SKM-1 treated with dmso at 0.1 percent for 144 hours (cell line): ENCODE measurements at regions not wholly inside any gene's neighbourhood (a gene's known extent, or its start where the extent isn't known, plus 50 kb on each side); places are given as distances from the start of the nearest gene placed in this dataset.
"Not testable (repeated sequence)": the region's sequence is repeated elsewhere in the genome, so short reads cannot be mapped to it uniquely, and the experiment has no call there.

ENCODE experiments used
- DNase-seq: peaks from one replicate; lab custom pipeline; 2025; ENCODE audit not compliant: unreplicated experiment; lab: John Stamatoyannopoulos, UW

- no peak for DNase-seq
Observed at GRCh38 chr7:104074529-104074928, 85.1 kb upstream of the RELN start.

GRCh38 chr7:104071641-104072040 lies 82.2 kb upstream of the RELN start:
- DNase-seq = not testable (repeated sequence)

DNA sequence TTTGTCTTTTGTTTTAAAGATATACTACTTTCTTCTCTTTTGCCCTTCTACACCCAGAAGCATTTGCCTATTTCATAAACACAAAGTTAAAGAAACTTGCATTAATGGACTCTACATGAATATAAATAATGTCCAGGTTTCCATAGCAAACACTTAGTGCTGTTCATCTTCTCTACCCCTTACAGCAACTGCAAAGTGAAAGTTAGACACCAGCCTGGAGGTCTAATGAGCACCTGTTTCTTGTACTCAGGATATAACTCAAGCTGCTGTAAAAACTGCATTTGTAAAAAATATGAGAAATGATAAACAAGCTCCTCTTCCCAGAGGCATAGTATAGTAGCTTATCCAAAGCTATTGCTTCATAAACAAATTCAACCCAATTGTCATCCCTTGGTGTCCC lies 76.0 kb upstream of the RELN start:
- DNase-seq = no peak

DNA sequence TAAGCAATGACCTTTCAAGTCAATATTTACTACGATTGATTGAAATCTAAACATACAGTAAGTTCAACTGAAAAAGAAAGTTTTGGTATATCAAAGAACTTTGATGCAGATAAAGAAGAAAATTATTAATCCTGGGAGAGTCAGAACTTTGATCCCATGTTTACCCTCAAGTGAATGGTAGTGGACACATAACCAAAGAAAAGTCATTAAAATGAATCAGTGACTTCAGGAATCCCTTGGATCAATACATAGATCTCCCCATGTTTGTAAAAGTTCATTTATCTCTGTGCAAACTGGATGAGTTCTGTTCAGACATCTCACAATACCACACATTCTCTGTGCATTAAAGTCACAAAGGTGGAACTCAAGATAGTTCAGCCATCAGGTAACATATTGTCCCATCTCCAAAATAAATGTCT lies 75.5 kb upstream of the RELN start:
- DNase-seq = no peak

GRCh38 chr7:104063797-104064196 lies 74.3 kb upstream of the RELN start:
- DNase-seq = not testable (repeated sequence)

GRCh38 chr7:104061652-104062051 lies 72.2 kb upstream of the RELN start:
- no peak for DNase-seq

- DNase-seq = not testable (repeated sequence)
Observed at GRCh38 chr7:104059837-104060236, 70.4 kb upstream of the RELN start.

- no peak for DNase-seq
Observed at GRCh38 chr7:104059103-104059502, 69.6 kb upstream of the RELN start.

DNA sequence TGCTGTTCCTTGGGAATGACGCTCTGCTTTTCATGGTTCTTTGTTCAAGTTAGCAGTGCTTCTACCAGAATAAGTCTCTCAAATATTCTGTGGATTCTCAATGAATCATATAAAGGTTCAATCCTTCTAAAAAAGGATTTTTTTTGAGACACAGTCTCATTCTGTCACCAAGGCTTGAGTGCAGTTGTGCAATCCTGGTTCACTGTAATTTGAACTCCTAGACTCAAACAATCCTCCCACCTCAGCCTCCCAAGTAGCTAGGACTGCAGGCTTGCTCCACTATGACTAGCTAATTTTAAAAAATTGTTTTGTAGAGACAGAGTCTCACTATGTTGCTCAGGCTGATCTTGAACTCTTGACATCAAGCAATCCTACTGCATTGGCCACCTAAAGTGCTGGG lies 64.9 kb upstream of the RELN start:
- no peak for DNase-seq

GRCh38 chr7:104052979-104053378 lies 63.5 kb upstream of the RELN start:
- DNase-seq = no peak

- no peak for DNase-seq
Observed at GRCh38 chr7:104048055-104048454, 58.6 kb upstream of the RELN start.

DNA sequence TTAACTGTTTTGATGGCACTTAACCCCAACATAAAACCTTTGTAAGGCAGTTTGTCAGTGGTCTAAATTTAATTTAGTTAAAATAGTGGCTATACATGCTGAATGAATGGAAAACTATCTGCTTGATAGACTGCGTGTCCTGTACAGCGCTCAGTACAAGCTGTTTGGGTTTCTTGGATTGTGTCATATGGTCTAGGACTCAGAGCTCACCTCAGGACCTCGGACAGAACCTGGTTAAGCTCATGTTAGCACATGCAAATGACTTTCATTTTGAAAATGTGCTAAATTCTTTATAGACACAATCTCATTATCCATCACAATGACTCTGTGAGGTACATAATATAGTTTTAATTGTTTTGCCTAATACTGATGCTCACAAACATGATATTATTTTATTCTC lies 55.7 kb upstream of the RELN start:
- no peak for DNase-seq

DNA sequence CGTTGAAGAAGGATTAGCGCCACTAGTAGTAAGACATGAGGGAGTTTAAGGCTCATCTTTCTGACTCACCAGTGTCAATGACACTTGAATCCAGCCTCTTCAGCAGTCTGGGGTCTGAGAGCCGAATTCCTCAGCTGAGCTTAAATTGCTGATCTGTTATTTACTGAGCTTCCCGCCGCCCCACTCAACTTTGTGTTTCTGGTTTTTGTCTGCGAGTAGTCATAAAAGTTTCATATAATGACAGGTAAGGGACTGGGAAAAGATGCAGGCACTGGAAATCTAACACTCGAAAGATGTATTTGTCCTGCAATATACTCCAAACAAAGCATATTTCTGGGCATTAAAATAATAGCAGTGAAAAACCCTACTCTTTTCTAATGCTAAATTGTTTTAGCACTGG lies 51.2 kb upstream of the RELN start:
- no peak for DNase-seq

DNA sequence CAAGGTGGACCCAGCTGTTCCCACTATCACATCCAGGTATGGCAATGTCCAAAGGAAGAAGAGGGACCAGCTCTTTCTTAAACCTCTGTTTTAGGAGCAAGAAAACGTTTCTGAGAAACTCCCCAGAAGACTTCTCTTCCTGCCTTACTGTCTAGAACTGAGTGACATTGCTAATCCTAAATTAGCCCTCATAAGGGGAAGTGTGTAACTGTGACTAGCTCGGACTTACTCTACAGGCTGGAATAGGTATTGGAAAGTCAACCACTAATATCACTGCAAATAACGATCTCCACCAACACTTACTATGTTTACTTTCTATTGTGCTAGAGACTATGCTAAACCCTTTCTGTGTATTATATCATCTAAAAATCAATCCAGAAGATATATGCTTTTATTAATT lies 49.9 kb upstream of the RELN start:
- DNase-seq = peak; percentile 25
